Keratinocyte (primary cell): ENCODE measurements at regions not wholly inside any gene's neighbourhood (a gene's known extent, or its start where the extent isn't known, plus 50 kb on each side); places are given as distances from the start of the nearest gene placed in this dataset.

Source experiments
- CTCF ChIP-seq, 3 experiments: IDR thresholded peaks in 1 of 3; conservative IDR thresholded peaks in 1 of 3; optimal IDR thresholded peaks in 1 of 3; 2 replicates in 2 of 3; 3 replicates in 1 of 3; pipeline versions ENCODE3 to v1.5.1; 2011; ENCODE audit warnings: low read length in 3 of 3, mild to moderate bottlenecking in 3 of 3, moderate library complexity in 2 of 3, control low read depth in 1 of 3, inconsistent platforms in 1 of 3; ENCODE audit not compliant: insufficient read depth in 2 of 3; ENCODE audit errors: extremely low read depth in 1 of 3
- EZH2 ChIP-seq: IDR thresholded peaks from one replicate; pipeline ENCODE4 v1.6.1; 2012; ENCODE audit warnings: inconsistent platforms, mild to moderate bottlenecking, low read length, moderate library complexity

DNA sequence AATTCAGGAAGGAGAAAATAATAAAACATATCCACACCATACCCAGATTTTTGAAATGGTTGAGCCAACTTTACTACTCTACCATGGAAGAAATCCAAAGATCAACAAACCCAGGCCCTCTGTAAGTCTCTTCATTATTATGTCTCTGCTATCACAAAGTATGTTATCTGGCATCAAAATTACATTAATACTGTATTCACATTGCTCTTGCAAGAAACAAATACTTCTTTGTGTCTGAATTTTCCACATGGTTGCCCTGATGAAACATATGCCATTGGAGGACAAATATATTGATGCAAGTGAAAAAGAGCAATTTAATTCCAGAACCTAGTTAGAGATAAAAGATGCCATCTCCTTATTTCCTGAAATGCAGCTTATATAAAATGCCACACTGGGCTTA is 204.0 kb downstream of the FZD1 start:
- no peak for TF ChIP-seq CTCF (optimal IDR thresholded peaks at IDR 0.05 in 1 of 3, IDR thresholded peaks at IDR 0.05 in 1 of 3, conservative IDR thresholded peaks at IDR 0.05 in 1 of 3; ENCODE audit: extremely low read depth in 1 of 3, insufficient read depth in 2 of 3, low read length in 3 of 3)
- no peak for TF ChIP-seq EZH2
